Nephron (organoid): ENCODE measurements at regions not wholly inside any gene's neighbourhood (a gene's known extent, or its start where the extent isn't known, plus 50 kb on each side); places are given as distances from the start of the nearest gene placed in this dataset.

Experiments used
- H3K27ac Mint-ChIP-seq, 3 experiments: 2 replicates each; pipeline ENCODE4 v1.8.0; 2020; ENCODE audit warnings: mixed read lengths in 3 of 3, mild to moderate bottlenecking in 2 of 3, moderate library complexity in 1 of 3
- H3K27me3 Mint-ChIP-seq: 2 replicates; pipeline ENCODE4 v1.8.0; 2021; ENCODE audit warnings: low read depth, mild to moderate bottlenecking, moderate library complexity, mixed read lengths
- H3K36me3 Mint-ChIP-seq: 2 replicates; pipeline ENCODE4 v1.8.0; 2020; ENCODE audit warnings: low read depth, mixed read lengths
- H3K4me1 Mint-ChIP-seq: 2 replicates; pipeline ENCODE4 v1.8.0; 2020; ENCODE audit warnings: mixed read lengths
- H3K4me3 Mint-ChIP-seq, 3 experiments: 2 replicates each; pipeline ENCODE4 v1.8.0; 2020; ENCODE audit warnings: mild to moderate bottlenecking in 3 of 3, mixed read lengths in 3 of 3, moderate library complexity in 2 of 3
- H3K9me3 Mint-ChIP-seq: 2 replicates; pipeline ENCODE4 v1.8.0; 2020; ENCODE audit warnings: mixed read lengths
- TF ChIP-seq, protein P1 (sequence below), 3 experiments: fragments of 200-600 bp; sonication (generic); IDR thresholded peaks; one replicate each; pipeline ENCODE4 v1.5.0; 2021; ENCODE audit warnings: antibody characterized with exemption in 3 of 3; ENCODE audit not compliant: unreplicated experiment in 3 of 3

DNA sequence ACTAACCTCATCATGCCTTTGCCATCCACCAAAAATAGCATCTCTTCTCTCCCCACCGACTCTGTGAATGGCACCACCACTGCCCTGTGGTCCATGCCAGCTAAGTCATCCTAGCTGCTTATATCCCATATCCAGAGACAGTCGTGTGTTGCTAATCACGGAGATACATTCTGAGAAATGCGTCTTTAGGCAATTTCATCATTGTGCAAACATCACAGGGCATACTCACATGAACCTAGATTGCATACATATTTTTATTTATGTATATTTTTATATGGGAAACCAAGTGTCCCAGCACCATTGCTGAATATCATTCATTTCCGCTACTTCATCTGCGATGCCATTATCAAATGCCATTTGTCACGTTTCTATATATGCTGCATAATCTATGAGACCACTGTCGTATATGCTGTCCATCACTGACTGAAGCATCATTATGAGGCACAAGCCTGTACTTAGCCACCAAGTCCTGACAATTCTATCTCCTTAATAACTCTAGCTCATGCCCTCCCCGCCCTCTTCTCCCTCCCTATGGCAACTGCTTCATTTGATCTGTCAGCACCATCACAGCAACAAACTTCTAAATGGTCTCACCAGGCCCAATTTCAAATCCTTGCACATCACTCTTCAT lies 104.2 kb downstream of the HSPH1 start:
- no peak overlapping the region for H3K27ac Mint-ChIP-seq
- TF ChIP-seq, protein P1, sequence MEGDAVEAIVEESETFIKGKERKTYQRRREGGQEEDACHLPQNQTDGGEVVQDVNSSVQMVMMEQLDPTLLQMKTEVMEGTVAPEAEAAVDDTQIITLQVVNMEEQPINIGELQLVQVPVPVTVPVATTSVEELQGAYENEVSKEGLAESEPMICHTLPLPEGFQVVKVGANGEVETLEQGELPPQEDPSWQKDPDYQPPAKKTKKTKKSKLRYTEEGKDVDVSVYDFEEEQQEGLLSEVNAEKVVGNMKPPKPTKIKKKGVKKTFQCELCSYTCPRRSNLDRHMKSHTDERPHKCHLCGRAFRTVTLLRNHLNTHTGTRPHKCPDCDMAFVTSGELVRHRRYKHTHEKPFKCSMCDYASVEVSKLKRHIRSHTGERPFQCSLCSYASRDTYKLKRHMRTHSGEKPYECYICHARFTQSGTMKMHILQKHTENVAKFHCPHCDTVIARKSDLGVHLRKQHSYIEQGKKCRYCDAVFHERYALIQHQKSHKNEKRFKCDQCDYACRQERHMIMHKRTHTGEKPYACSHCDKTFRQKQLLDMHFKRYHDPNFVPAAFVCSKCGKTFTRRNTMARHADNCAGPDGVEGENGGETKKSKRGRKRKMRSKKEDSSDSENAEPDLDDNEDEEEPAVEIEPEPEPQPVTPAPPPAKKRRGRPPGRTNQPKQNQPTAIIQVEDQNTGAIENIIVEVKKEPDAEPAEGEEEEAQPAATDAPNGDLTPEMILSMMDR (IDR thresholded peaks at IDR 0.05; ENCODE audit: unreplicated experiment in 3 of 3), result no peak

GRCh38 chr13:31056644-31057271 lies 104.9 kb downstream of the HSPH1 start:
- Mint-ChIP-seq H3K4me1 (no peaks in the 10 kb centered on the region), H3K27ac (no peak overlapping the region), H3K36me3 (no peaks in the 10 kb centered on the region), H3K9me3 (no peaks in the 10 kb centered on the region), H3K27me3 (no peaks in the 10 kb centered on the region), H3K4me3 (no peak overlapping the region)
- TF ChIP-seq, protein P1 (IDR thresholded peaks at IDR 0.05; ENCODE audit: unreplicated experiment in 3 of 3), result no peak

More for the DNA sequence above, 104.2 kb downstream of the HSPH1 start:
- Mint-ChIP-seq H3K4me1 (no peaks in the 10 kb centered on the region), H3K36me3 (no peaks in the 10 kb centered on the region), H3K27me3 (no peaks in the 10 kb centered on the region), H3K4me3 (no peak overlapping the region), H3K9me3 (no peaks in the 10 kb centered on the region)

DNA sequence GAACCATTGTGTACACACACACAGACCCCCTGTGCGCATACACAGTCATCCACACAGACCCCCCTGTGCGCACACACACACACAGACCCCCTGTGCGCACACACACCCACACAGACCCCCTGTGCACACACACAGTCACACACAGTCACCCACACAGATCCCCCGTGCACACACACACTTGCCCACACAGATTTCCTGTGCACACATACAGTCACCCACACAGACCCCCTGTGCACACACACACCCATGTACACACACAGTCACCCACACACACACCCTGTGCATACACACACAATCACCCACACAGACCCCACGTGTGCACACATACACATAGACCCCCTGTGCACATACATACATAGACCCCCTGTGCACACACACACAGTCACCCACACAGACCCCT lies 106.1 kb downstream of the HSPH1 start:
- peaks cover 3% of the 10 kb centered on the region for H3K27me3 Mint-ChIP-seq
- H3K4me1 Mint-ChIP-seq, result no peaks in the 10 kb centered on the region
- no peaks in the 10 kb centered on the region for H3K9me3 Mint-ChIP-seq
- H3K36me3 Mint-ChIP-seq, result no peaks in the 10 kb centered on the region
- H3K4me3 Mint-ChIP-seq, result no peak overlapping the region
- TF ChIP-seq, protein P1 (IDR thresholded peaks at IDR 0.05; ENCODE audit: unreplicated experiment in 3 of 3), result no peak
- no peak overlapping the region for H3K27ac Mint-ChIP-seq

DNA sequence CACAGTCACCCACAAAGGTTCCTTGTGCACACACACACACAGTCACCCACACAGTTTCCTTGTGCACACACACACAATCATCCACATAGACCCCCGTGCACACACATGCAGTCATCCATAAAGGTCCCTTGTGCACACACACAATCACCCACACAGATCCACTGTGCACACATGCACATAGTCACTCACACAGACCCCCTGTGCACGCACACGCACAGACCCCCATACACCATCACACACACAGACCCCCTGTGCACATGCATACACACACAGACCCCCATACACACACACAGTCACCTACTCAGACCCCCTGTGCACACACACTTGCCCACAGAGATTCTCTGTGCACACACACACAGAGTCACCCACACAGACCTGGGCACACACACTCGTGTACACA lies 107.1 kb downstream of the HSPH1 start:
- H3K36me3 Mint-ChIP-seq, result no peaks in the 10 kb centered on the region
- TF ChIP-seq, protein P1 (IDR thresholded peaks at IDR 0.05; ENCODE audit: unreplicated experiment in 3 of 3), result no peak
- no peak overlapping the region for H3K27ac Mint-ChIP-seq
- no peaks in the 10 kb centered on the region for H3K4me1 Mint-ChIP-seq
- no peaks in the 10 kb centered on the region for H3K9me3 Mint-ChIP-seq
- no peak overlapping the region for H3K4me3 Mint-ChIP-seq
- H3K27me3 Mint-ChIP-seq, result peaks cover 5% of the 10 kb centered on the region

- Mint-ChIP-seq H3K4me1 (no peaks in the 10 kb centered on the region), H3K36me3 (no peaks in the 10 kb centered on the region), H3K9me3 (no peaks in the 10 kb centered on the region), H3K4me3 (no peak overlapping the region), H3K27me3 (peaks cover 5% of the 10 kb centered on the region), H3K27ac (no peak overlapping the region)
- TF ChIP-seq, protein P1 (IDR thresholded peaks at IDR 0.05; ENCODE audit: unreplicated experiment in 3 of 3), result no peak
These were observed 107.8 kb downstream of the HSPH1 start for GRCh38 chr13:31053896-31054295.

GRCh38 chr13:31053091-31053490 lies 108.6 kb downstream of the HSPH1 start:
- no peaks in the 10 kb centered on the region for H3K36me3 Mint-ChIP-seq
- no peaks in the 10 kb centered on the region for H3K4me1 Mint-ChIP-seq
- H3K4me3 Mint-ChIP-seq, result no peak overlapping the region
- no peaks in the 10 kb centered on the region for H3K9me3 Mint-ChIP-seq
- H3K27me3 Mint-ChIP-seq, result peaks cover 5% of the 10 kb centered on the region
- TF ChIP-seq, protein P1 (IDR thresholded peaks at IDR 0.05; ENCODE audit: unreplicated experiment in 3 of 3), result no peak
- no peak overlapping the region for H3K27ac Mint-ChIP-seq
